ENCODE measurements at regions not wholly inside any gene's neighbourhood (a gene's known extent, or its start where the extent isn't known, plus 50 kb on each side); places are given as distances from the start of the nearest gene placed in this dataset.
"Not testable (repeated sequence)": the region's sequence is repeated elsewhere in the genome, so short reads cannot be mapped to it uniquely, and the experiment has no call there.

- H3K4me3 Mint-ChIP-seq; CTCF ChIA-PET; H3K9me3 Mint-ChIP-seq; H3K27ac Mint-ChIP-seq; DNase-seq; intact Hi-C loops (cut with micrococcal nuclease); POLR2A ChIA-PET; H3K36me3 Mint-ChIP-seq; H3K4me1 Mint-ChIP-seq (ENCODE audit: low read depth): not testable (repeated sequence)
- peaks cover 23% of the 10 kb centered on the region for H3K27me3 Mint-ChIP-seq
Observed at GRCh38 chr1:14177866-14178265, 420.6 kb upstream of the KAZN start.

- CTCF ChIA-PET: no interaction called here
- no peaks in the 10 kb centered on the region for H3K9me3 Mint-ChIP-seq
- no peak for DNase-seq
- POLR2A ChIA-PET: no interaction called here
- intact Hi-C loops (cut with micrococcal nuclease): no loop called here
- no peak overlapping the region for H3K27ac Mint-ChIP-seq
- H3K4me3 Mint-ChIP-seq: no peak overlapping the region
- H3K27me3 Mint-ChIP-seq: peaks cover 21% of the 10 kb centered on the region
- no peaks in the 10 kb centered on the region for H3K4me1 Mint-ChIP-seq (ENCODE audit: low read depth)
- no peaks in the 10 kb centered on the region for H3K36me3 Mint-ChIP-seq
Observed at GRCh38 chr1:14180738-14181137, 417.7 kb upstream of the KAZN start.

GRCh38 chr1:14181191-14181795 lies 417.2 kb upstream of the KAZN start:
- intact Hi-C loops (cut with micrococcal nuclease): no loop called here
- DNase-seq: no peak
- H3K9me3 Mint-ChIP-seq: no peaks in the 10 kb centered on the region
- POLR2A ChIA-PET: no interaction called here
- H3K4me1 Mint-ChIP-seq (ENCODE audit: low read depth): no peaks in the 10 kb centered on the region
- H3K4me3 Mint-ChIP-seq: no peak overlapping the region
- H3K36me3 Mint-ChIP-seq: no peaks in the 10 kb centered on the region
- CTCF ChIA-PET: no interaction called here
- H3K27me3 Mint-ChIP-seq: peaks cover 21% of the 10 kb centered on the region
- H3K27ac Mint-ChIP-seq: no peak overlapping the region

GRCh38 chr1:14182856-14183255 lies 415.6 kb upstream of the KAZN start:
- no peak for DNase-seq
- Mint-ChIP-seq H3K4me3 (no peak overlapping the region), H3K36me3 (no peaks in the 10 kb centered on the region), H3K4me1 (ENCODE audit: low read depth) (no peaks in the 10 kb centered on the region), H3K9me3 (no peaks in the 10 kb centered on the region), H3K27ac (no peak overlapping the region), H3K27me3 (peaks cover 23% of the 10 kb centered on the region)
- ChIA-PET POLR2A (no interaction called here), CTCF (no interaction called here)
- intact Hi-C loops (cut with micrococcal nuclease): no loop called here

- POLR2A ChIA-PET: no interaction called here
- CTCF ChIA-PET: no interaction called here
- Mint-ChIP-seq H3K9me3 (no peaks in the 10 kb centered on the region), H3K27me3 (peaks cover 23% of the 10 kb centered on the region), H3K4me1 (ENCODE audit: low read depth) (no peaks in the 10 kb centered on the region), H3K36me3 (no peaks in the 10 kb centered on the region), H3K4me3 (no peak overlapping the region), H3K27ac (no peak overlapping the region)
- intact Hi-C loops (cut with micrococcal nuclease): no loop called here
- no peak for DNase-seq
Observed at GRCh38 chr1:14183329-14183728, 415.2 kb upstream of the KAZN start.

GRCh38 chr1:14184454-14184853 lies 414.0 kb upstream of the KAZN start:
- intact Hi-C loops (cut with micrococcal nuclease): no loop called here
- DNase-seq: no peak
- Mint-ChIP-seq H3K9me3 (no peaks in the 10 kb centered on the region), H3K36me3 (no peaks in the 10 kb centered on the region), H3K27me3 (peaks cover 17% of the 10 kb centered on the region), H3K4me1 (ENCODE audit: low read depth) (no peaks in the 10 kb centered on the region), H3K4me3 (no peak overlapping the region), H3K27ac (no peak overlapping the region)
- ChIA-PET POLR2A (no interaction called here), CTCF (no interaction called here)

- ChIA-PET POLR2A (no interaction called here), CTCF (no interaction called here)
- intact Hi-C loops (cut with micrococcal nuclease): no loop called here
- Mint-ChIP-seq H3K36me3 (no peaks in the 10 kb centered on the region), H3K27ac (no peak overlapping the region), H3K9me3 (peaks cover 3% of the 10 kb centered on the region), H3K4me1 (ENCODE audit: low read depth) (no peaks in the 10 kb centered on the region), H3K4me3 (no peak overlapping the region), H3K27me3 (peaks cover 2% of the 10 kb centered on the region)
- no peak for DNase-seq
Observed at GRCh38 chr1:14189381-14189780, 409.1 kb upstream of the KAZN start.

GRCh38 chr1:14190508-14190907 lies 408.0 kb upstream of the KAZN start:
- ChIA-PET POLR2A (no interaction called here), CTCF (no interaction called here)
- H3K4me1 Mint-ChIP-seq (ENCODE audit: low read depth): no peaks in the 10 kb centered on the region
- H3K36me3 Mint-ChIP-seq: no peaks in the 10 kb centered on the region
- intact Hi-C loops (cut with micrococcal nuclease): no loop called here
- no peak overlapping the region for H3K4me3 Mint-ChIP-seq
- H3K9me3 Mint-ChIP-seq: peaks cover 3% of the 10 kb centered on the region
- peaks cover 2% of the 10 kb centered on the region for H3K27me3 Mint-ChIP-seq
- no peak overlapping the region for H3K27ac Mint-ChIP-seq
- DNase-seq: no peak

GRCh38 chr1:14194511-14194910 lies 404.0 kb upstream of the KAZN start:
- CTCF ChIA-PET: no interaction called here
- Mint-ChIP-seq H3K27ac (no peak overlapping the region), H3K27me3 (no peaks in the 10 kb centered on the region), H3K9me3 (peaks cover 3% of the 10 kb centered on the region), H3K4me1 (ENCODE audit: low read depth) (no peaks in the 10 kb centered on the region), H3K4me3 (no peak overlapping the region), H3K36me3 (no peaks in the 10 kb centered on the region)
- POLR2A ChIA-PET: no interaction called here
- intact Hi-C loops (cut with micrococcal nuclease): no loop called here
- no peak for DNase-seq

GRCh38 chr1:14205066-14205465 lies 393.4 kb upstream of the KAZN start:
- H3K27ac Mint-ChIP-seq: no peak overlapping the region
- no peaks in the 10 kb centered on the region for H3K4me1 Mint-ChIP-seq (ENCODE audit: low read depth)
- peaks cover 6% of the 10 kb centered on the region for H3K27me3 Mint-ChIP-seq
- ChIA-PET POLR2A (no interaction called here), CTCF (no interaction called here)
- H3K9me3 Mint-ChIP-seq: peaks cover 4% of the 10 kb centered on the region
- DNase-seq: no peak
- H3K36me3 Mint-ChIP-seq: no peaks in the 10 kb centered on the region
- H3K4me3 Mint-ChIP-seq: no peak overlapping the region
- intact Hi-C loops (cut with micrococcal nuclease): no loop called here

GRCh38 chr1:14215151-14215550 lies 383.3 kb upstream of the KAZN start:
- no peak overlapping the region for H3K4me3 Mint-ChIP-seq
- ChIA-PET POLR2A (no interaction called here), CTCF (no interaction called here)
- peaks cover 2% of the 10 kb centered on the region for H3K27me3 Mint-ChIP-seq
- H3K9me3 Mint-ChIP-seq: peaks cover 17% of the 10 kb centered on the region
- no peaks in the 10 kb centered on the region for H3K36me3 Mint-ChIP-seq
- intact Hi-C loops (cut with micrococcal nuclease): no loop called here
- DNase-seq: no peak
- no peak overlapping the region for H3K27ac Mint-ChIP-seq
- H3K4me1 Mint-ChIP-seq (ENCODE audit: low read depth): no peaks in the 10 kb centered on the region

GRCh38 chr1:14217384-14217783 lies 381.1 kb upstream of the KAZN start:
- H3K36me3 Mint-ChIP-seq: no peaks in the 10 kb centered on the region
- POLR2A ChIA-PET: no interaction called here
- DNase-seq: no peak
- H3K27me3 Mint-ChIP-seq: peaks cover 3% of the 10 kb centered on the region
- H3K27ac Mint-ChIP-seq: no peak overlapping the region
- CTCF ChIA-PET: no interaction called here
- H3K9me3 Mint-ChIP-seq: peaks cover 16% of the 10 kb centered on the region
- H3K4me3 Mint-ChIP-seq: no peak overlapping the region
- intact Hi-C loops (cut with micrococcal nuclease): no loop called here
- H3K4me1 Mint-ChIP-seq (ENCODE audit: low read depth): no peaks in the 10 kb centered on the region

GRCh38 chr1:14220324-14220723 lies 378.2 kb upstream of the KAZN start:
- no peak overlapping the region for H3K27ac Mint-ChIP-seq
- H3K9me3 Mint-ChIP-seq: peaks cover 16% of the 10 kb centered on the region
- intact Hi-C loops (cut with micrococcal nuclease): no loop called here
- no peaks in the 10 kb centered on the region for H3K4me1 Mint-ChIP-seq (ENCODE audit: low read depth)
- peaks cover 8% of the 10 kb centered on the region for H3K27me3 Mint-ChIP-seq
- CTCF ChIA-PET: no interaction called here
- H3K4me3 Mint-ChIP-seq: no peak overlapping the region
- no peaks in the 10 kb centered on the region for H3K36me3 Mint-ChIP-seq
- POLR2A ChIA-PET: no interaction called here
- DNase-seq: no peak

- peaks cover 8% of the 10 kb centered on the region for H3K27me3 Mint-ChIP-seq
- POLR2A ChIA-PET: no interaction called here
Observed at GRCh38 chr1:14220811-14221210, 377.7 kb upstream of the KAZN start.

More at GRCh38 chr1:14220811-14221210, 377.7 kb upstream of the KAZN start:
- no peak for DNase-seq
- CTCF ChIA-PET: no interaction called here
- Mint-ChIP-seq H3K4me3 (no peak overlapping the region), H3K27ac (no peak overlapping the region), H3K4me1 (ENCODE audit: low read depth) (no peaks in the 10 kb centered on the region), H3K36me3 (no peaks in the 10 kb centered on the region), H3K9me3 (peaks cover 18% of the 10 kb centered on the region)
- intact Hi-C loops (cut with micrococcal nuclease): no loop called here
